ENCODE measurements at regions not wholly inside any gene's neighbourhood (a gene's known extent, or its start where the extent isn't known, plus 50 kb on each side); places are given as distances from the start of the nearest gene placed in this dataset.

DNA sequence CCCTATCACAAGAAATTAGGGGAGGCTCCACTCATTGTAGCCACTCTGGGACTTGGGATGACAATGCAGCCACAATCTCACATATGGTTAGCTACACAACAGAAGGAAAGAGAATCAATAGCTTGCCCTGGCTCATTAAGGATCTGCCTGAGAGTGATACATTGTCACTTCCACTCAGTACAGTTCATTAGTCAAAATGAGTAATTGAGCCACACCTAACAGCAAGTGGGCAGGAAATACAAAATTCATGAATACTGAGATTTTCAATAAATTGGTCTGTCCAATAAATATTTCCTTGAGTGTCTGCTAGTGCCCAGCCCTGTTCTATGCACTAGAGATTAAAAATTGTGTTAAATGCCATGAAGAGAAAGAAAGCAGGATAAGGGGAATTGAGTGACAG, 231.3 kb upstream of the NR4A3 start:
- Histone ChIP-seq H3K27me3 (replicated peaks in 1 of 4; ENCODE audit: control insufficient read depth in 3 of 4, extremely low read depth in 1 of 4, insufficient read depth in 3 of 4, low read length in 3 of 4) (no peaks in the 10 kb centered on the region), H2BK15ac (ENCODE audit: low read length) (no peak overlapping the region), H3K79me1 (ENCODE audit: low read depth, low read length) (no peaks in the 10 kb centered on the region), H3K4ac (replicated peaks; ENCODE audit: insufficient read length, low read depth, low read length) (no peak overlapping the region), H2AK5ac (ENCODE audit: low read depth, low read length) (no peak overlapping the region), H3K4me2 (ENCODE audit: insufficient read depth in 1 of 2, low read depth in 2 of 2, low read length in 2 of 2) (no peak overlapping the region), H3K56ac (replicated peaks; ENCODE audit: insufficient read length, low read depth, low read length) (no peak overlapping the region), H3K23ac (ENCODE audit: insufficient read length) (no peak overlapping the region), H3K9me3 (ENCODE audit: insufficient read depth in 2 of 2, low read depth in 1 of 2, low read length in 1 of 2) (no peaks in the 10 kb centered on the region), H3K18ac (ENCODE audit: extremely low read depth, low read length) (no peak overlapping the region), H3K4me1 (replicated peaks in 1 of 4; ENCODE audit: control insufficient read depth in 3 of 4, insufficient read depth in 4 of 4, low read length in 3 of 4) (no peaks in the 10 kb centered on the region), H2BK20ac (ENCODE audit: low read length) (no peak overlapping the region), H4K8ac (ENCODE audit: extremely low read depth, insufficient read depth, low read length) (no peak overlapping the region), H4K20me1 (replicated peaks in 1 of 2; ENCODE audit: control insufficient read depth in 1 of 2, insufficient read depth in 2 of 2, low read length in 2 of 2) (no peaks in the 10 kb centered on the region), H4K5ac (ENCODE audit: insufficient read length, low read depth, low read length) (no peak overlapping the region), H3K27ac (ENCODE audit: low read depth, low read length) (no peak overlapping the region), H3K23me2 (ENCODE audit: low read depth, low read length) (no peaks in the 10 kb centered on the region), H2AFZ (ENCODE audit: low read length) (no peak overlapping the region), H2BK12ac (ENCODE audit: low read depth, low read length) (no peak overlapping the region), H3K36me3 (ENCODE audit: control insufficient read depth in 2 of 4, insufficient read depth in 4 of 4, low read length in 3 of 4) (no peaks in the 10 kb centered on the region), H3K79me2 (ENCODE audit: control insufficient read depth in 1 of 2, insufficient read depth in 2 of 2, low read length in 2 of 2) (no peaks in the 10 kb centered on the region), H3K4me3 (ENCODE audit: extremely low read depth in 1 of 4, insufficient read depth in 2 of 4, low read depth in 3 of 4, low read length in 4 of 4) (no peak overlapping the region), H3K14ac (ENCODE audit: insufficient read length) (no peak overlapping the region), H2BK5ac (ENCODE audit: low read depth, low read length) (no peak overlapping the region), H2BK120ac (replicated peaks; ENCODE audit: low read depth, low read length) (no peak overlapping the region), H4K91ac (replicated peaks; ENCODE audit: insufficient read length, low read length) (no peak overlapping the region), H3K9ac (replicated peaks in 1 of 4; ENCODE audit: extremely low read depth in 1 of 4, low read depth in 3 of 4, low read length in 3 of 4) (no peak overlapping the region)
- TF ChIP-seq CHD2 (IDR thresholded peaks at IDR 0.05; ENCODE audit: low read length) (no peak), SP2 (IDR thresholded peaks at IDR 0.05; ENCODE audit: low read length) (no peak), BCL11A (IDR thresholded peaks at IDR 0.05; ENCODE audit: low read depth in 2 of 2, low read length in 2 of 2) (no peak)
- ChIA-PET CTCF (ENCODE audit: partially characterized antibody) (interaction anchor here (2.1 kb wide), 1 partner anchor 27 kb away, joined by 8 read pairs; no protein-coding TSS in a partner anchor), POLR2A (ENCODE audit: partially characterized antibody) (no interaction called here)
- no peak for DNase-seq (ENCODE audit: low read depth in 1 of 2, low spot score in 2 of 2)
- no peak for FAIRE-seq
